Tibial nerve (tissue), 4 donors: ENCODE measurements at regions not wholly inside any gene's neighbourhood (a gene's known extent, or its start where the extent isn't known, plus 50 kb on each side); places are given as distances from the start of the nearest gene placed in this dataset.

ENCODE experiments used
- EP300 ChIP-seq, 2 donors: sonication (generic); formaldehyde crosslinking; IDR thresholded peaks; one replicate each; pipeline ENCODE4 v1.6.1; 2017; ENCODE audit warnings: antibody characterized with exemption in 2 of 2, mild to moderate bottlenecking in 1 of 2
- POLR2A ChIP-seq, 2 donors: fragments of 450-650 bp; IDR thresholded peaks; one replicate each; pipeline ENCODE4 v1.6.1; 2017; ENCODE audit warnings: antibody characterized with exemption in 2 of 2, mild to moderate bottlenecking in 2 of 2, moderate library complexity in 2 of 2
- TF ChIP-seq, protein P1 (sequence below), 5 experiments: fragments of 200-600 bp in 3 of 5; fragments of 450-650 bp in 2 of 5; sonication (generic) in 3 of 5; IDR thresholded peaks; one replicate each; pipeline ENCODE4 v1.5.1; 2016 to 2019; ENCODE audit warnings: antibody characterized with exemption in 5 of 5, mild to moderate bottlenecking in 3 of 5, moderate library complexity in 2 of 5

- TF ChIP-seq, protein P1, sequence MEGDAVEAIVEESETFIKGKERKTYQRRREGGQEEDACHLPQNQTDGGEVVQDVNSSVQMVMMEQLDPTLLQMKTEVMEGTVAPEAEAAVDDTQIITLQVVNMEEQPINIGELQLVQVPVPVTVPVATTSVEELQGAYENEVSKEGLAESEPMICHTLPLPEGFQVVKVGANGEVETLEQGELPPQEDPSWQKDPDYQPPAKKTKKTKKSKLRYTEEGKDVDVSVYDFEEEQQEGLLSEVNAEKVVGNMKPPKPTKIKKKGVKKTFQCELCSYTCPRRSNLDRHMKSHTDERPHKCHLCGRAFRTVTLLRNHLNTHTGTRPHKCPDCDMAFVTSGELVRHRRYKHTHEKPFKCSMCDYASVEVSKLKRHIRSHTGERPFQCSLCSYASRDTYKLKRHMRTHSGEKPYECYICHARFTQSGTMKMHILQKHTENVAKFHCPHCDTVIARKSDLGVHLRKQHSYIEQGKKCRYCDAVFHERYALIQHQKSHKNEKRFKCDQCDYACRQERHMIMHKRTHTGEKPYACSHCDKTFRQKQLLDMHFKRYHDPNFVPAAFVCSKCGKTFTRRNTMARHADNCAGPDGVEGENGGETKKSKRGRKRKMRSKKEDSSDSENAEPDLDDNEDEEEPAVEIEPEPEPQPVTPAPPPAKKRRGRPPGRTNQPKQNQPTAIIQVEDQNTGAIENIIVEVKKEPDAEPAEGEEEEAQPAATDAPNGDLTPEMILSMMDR (IDR thresholded peaks at IDR 0.05), result no peak
- no peak for TF ChIP-seq POLR2A (IDR thresholded peaks at IDR 0.05)
- no peak for TF ChIP-seq EP300 (IDR thresholded peaks at IDR 0.05)
Measured at GRCh38 chr6:28661097-28661713, 135.5 kb downstream of the GPX5 start.
